ENCODE measurements at regions not wholly inside any gene's neighbourhood (a gene's known extent, or its start where the extent isn't known, plus 50 kb on each side); places are given as distances from the start of the nearest gene placed in this dataset.
A peak's percentile ranks its signal among the peaks of the same experiment; 100 is the strongest.
"Not testable (repeated sequence)": the region's sequence is repeated elsewhere in the genome, so short reads cannot be mapped to it uniquely, and the experiment has no call there.

- DNase-seq: no peak
Observed at GRCh38 chr12:124471828-124472227, 95.6 kb downstream of the NCOR2 start.

- DNase-seq: no peak
Observed at GRCh38 chr12:124470806-124471205, 96.6 kb downstream of the NCOR2 start.

- DNase-seq: no peak
Observed at GRCh38 chr12:124470139-124470538, 97.3 kb downstream of the NCOR2 start.

- DNase-seq: peak; percentile 44
Observed at GRCh38 chr12:124469193-124469888, 98.1 kb downstream of the NCOR2 start.

GRCh38 chr12:124467549-124467948 lies 99.9 kb downstream of the NCOR2 start:
- not testable (repeated sequence) for DNase-seq

- peak; percentile 93 for DNase-seq
Observed at GRCh38 chr12:124466216-124467128, 100.9 kb downstream of the NCOR2 start.

GRCh38 chr12:124465473-124465872 lies 101.9 kb downstream of the NCOR2 start:
- DNase-seq: no peak

GRCh38 chr12:124464830-124465229 lies 102.6 kb downstream of the NCOR2 start:
- DNase-seq: no peak

- no peak for DNase-seq
Observed at GRCh38 chr12:124464062-124464461, 103.3 kb downstream of the NCOR2 start.

- DNase-seq: no peak
Observed at GRCh38 chr12:124463341-124463921, 104.0 kb downstream of the NCOR2 start.

- DNase-seq: no peak
Observed at GRCh38 chr12:124462750-124463149, 104.7 kb downstream of the NCOR2 start.

- no peak for DNase-seq
Observed at GRCh38 chr12:124461851-124462623, 105.4 kb downstream of the NCOR2 start.

- no peak for DNase-seq
Observed at GRCh38 chr12:124461241-124461673, 106.2 kb downstream of the NCOR2 start.

GRCh38 chr12:124460771-124461170 lies 106.6 kb downstream of the NCOR2 start:
- no peak for DNase-seq

GRCh38 chr12:124459852-124460645 lies 107.4 kb downstream of the NCOR2 start:
- no peak for DNase-seq

GRCh38 chr12:124458992-124459851 lies 108.2 kb downstream of the NCOR2 start:
- no peak for DNase-seq

GRCh38 chr12:124458220-124458991 lies 109.0 kb downstream of the NCOR2 start:
- DNase-seq: no peak

GRCh38 chr12:124457287-124458219 lies 109.9 kb downstream of the NCOR2 start:
- DNase-seq: peak; percentile 74

GRCh38 chr12:124456652-124457152 lies 110.7 kb downstream of the NCOR2 start:
- DNase-seq: peak; percentile 70
